Epithelial cell of proximal tubule (primary cell): ENCODE measurements at regions not wholly inside any gene's neighbourhood (a gene's known extent, or its start where the extent isn't known, plus 50 kb on each side); places are given as distances from the start of the nearest gene placed in this dataset.

Source experiments
- DNase-seq: peaks from one replicate; pipeline ENCODE4 v3.0.0-alpha.2; 2011; ENCODE audit warnings: low read depth
- H3K4me3 ChIP-seq: 2 replicates; pipeline ENCODE4 v1.5.1; 2011; ENCODE audit warnings: low read depth, mild to moderate bottlenecking, low read length
- TF ChIP-seq, protein P1 (sequence below): conservative IDR thresholded peaks from 2 replicates; pipeline ENCODE4 v1.5.1; 2012; ENCODE audit warnings: low read depth, mild to moderate bottlenecking, low read length

- DNase-seq: no peak
- TF ChIP-seq, protein P1, sequence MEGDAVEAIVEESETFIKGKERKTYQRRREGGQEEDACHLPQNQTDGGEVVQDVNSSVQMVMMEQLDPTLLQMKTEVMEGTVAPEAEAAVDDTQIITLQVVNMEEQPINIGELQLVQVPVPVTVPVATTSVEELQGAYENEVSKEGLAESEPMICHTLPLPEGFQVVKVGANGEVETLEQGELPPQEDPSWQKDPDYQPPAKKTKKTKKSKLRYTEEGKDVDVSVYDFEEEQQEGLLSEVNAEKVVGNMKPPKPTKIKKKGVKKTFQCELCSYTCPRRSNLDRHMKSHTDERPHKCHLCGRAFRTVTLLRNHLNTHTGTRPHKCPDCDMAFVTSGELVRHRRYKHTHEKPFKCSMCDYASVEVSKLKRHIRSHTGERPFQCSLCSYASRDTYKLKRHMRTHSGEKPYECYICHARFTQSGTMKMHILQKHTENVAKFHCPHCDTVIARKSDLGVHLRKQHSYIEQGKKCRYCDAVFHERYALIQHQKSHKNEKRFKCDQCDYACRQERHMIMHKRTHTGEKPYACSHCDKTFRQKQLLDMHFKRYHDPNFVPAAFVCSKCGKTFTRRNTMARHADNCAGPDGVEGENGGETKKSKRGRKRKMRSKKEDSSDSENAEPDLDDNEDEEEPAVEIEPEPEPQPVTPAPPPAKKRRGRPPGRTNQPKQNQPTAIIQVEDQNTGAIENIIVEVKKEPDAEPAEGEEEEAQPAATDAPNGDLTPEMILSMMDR: no peak
- H3K4me3 ChIP-seq: no peak overlapping the region
These were observed 88.6 kb upstream of the HAAO start for GRCh38 chr2:42880738-42881690.

GRCh38 chr2:42879913-42880737 lies 87.7 kb upstream of the HAAO start:
- no peak for DNase-seq
- H3K4me3 ChIP-seq: no peak overlapping the region
- TF ChIP-seq, protein P1: no peak

DNA sequence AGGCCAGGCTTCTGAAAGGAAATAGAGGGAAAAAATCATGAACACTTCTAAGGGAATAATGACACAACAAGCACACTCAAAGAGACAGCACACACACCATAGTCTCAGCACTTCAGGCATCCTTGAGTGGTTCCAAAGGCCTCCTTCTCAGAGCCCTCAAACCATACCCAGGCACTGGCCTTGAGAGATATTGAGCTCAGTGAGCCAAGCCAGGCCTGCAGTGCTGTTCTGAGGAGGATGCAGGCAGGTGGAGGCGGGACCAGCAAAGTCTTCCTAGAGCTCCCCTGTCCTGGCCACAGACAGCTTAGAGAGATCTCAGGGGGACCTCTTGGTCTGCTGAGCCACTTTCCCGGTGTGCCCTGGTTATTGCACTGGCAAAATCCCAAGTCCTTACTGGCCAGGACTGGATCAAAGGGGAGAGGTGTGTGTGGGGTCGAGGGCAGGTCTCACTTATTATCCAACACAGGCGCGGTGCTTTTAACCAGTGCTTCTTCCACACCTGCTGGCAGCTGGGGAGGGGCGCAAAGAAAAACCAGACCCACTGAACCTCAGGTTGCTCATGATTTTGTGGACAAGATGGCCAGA lies 86.8 kb upstream of the HAAO start:
- no peak overlapping the region for H3K4me3 ChIP-seq
- DNase-seq: no peak
- TF ChIP-seq, protein P1: no peak

- TF ChIP-seq, protein P1: no peak
These were observed 86.2 kb upstream of the HAAO start for GRCh38 chr2:42878581-42878980.

DNA sequence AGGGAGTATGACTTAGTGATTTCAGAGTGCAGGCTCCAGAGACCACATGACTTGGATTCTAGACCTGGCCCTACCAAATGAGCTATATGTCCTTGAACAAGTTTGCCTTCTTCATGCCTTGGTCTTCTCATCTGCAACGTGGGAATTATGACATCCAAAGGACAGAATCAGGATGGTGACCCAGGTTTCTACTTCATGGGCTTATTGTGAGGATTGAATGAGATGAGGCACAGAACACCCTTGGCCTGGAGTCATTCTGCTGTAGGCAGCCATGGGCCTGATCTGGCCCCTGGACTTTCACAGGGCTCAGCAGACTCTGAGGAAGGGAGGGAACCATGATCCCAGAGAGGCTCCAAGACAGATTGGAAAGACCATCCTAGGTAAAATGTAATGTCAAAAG lies 85.6 kb upstream of the HAAO start:
- TF ChIP-seq, protein P1: no peak
- no peak overlapping the region for H3K4me3 ChIP-seq

More at GRCh38 chr2:42878581-42878980, 86.2 kb upstream of the HAAO start:
- no peak for DNase-seq
- H3K4me3 ChIP-seq: no peak overlapping the region

DNA sequence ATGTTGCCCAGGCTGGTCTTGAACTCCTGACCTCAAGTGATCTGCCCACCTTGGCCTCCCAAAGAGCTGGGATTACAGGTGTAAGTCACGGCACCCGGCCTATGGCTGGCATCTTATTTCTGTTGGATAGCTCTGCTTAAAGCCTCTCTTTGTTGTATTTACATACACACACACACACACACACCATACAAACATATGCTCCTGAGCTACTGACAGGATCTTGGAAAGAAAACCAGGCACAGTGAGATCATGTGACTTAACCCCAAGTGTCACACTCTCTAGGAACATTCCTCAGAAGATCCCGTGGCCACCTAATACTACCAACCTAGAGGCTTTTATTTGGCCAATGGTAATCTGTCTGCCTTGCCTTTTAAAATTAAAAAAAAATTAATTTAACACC lies 85.1 kb upstream of the HAAO start:
- TF ChIP-seq, protein P1: no peak
- H3K4me3 ChIP-seq: no peak overlapping the region
- no peak for DNase-seq

More for the DNA sequence above, 85.6 kb upstream of the HAAO start:
- no peak for DNase-seq
